GM23338 (cell line): ENCODE measurements at regions not wholly inside any gene's neighbourhood (a gene's known extent, or its start where the extent isn't known, plus 50 kb on each side); places are given as distances from the start of the nearest gene placed in this dataset.

Source experiments
- ATAC-seq: fragments of 200-7000 bp; cut with Tn5 transposase; 3 replicates; pipeline ENCODE4 v1.9.1; 2020
- DNase-seq: peaks from one replicate; pipeline ENCODE4 v3.0.0-alpha.2; 2015; ENCODE audit warnings: low spot score
- H2AFZ ChIP-seq: fragments of 200-600 bp; sonication (generic); 2 replicates; pipeline ENCODE4 v1.8.0; 2016; ENCODE audit warnings: antibody characterized with exemption, mild to moderate bottlenecking, moderate library complexity
- H3F3A ChIP-seq: fragments of 200-600 bp; sonication (generic); replicated peaks from 2 replicates; pipeline ENCODE4 v1.8.0; 2017; ENCODE audit warnings: antibody characterized with exemption, mixed run types, low read depth
- H3K27ac ChIP-seq: fragments of 200-600 bp; sonication (generic); 2 replicates; pipeline ENCODE4 v1.6.1; 2016; ENCODE audit warnings: low read depth
- H3K27me3 ChIP-seq: fragments of 200-600 bp; sonication (generic); 2 replicates; pipeline ENCODE4 v1.8.0; 2016; ENCODE audit warnings: mild to moderate bottlenecking, mixed run types, moderate library complexity; ENCODE audit not compliant: insufficient read depth
- H3K36me3 ChIP-seq: fragments of 200-600 bp; sonication (generic); 2 replicates; pipeline ENCODE4 v1.8.0; 2016; ENCODE audit warnings: mild to moderate bottlenecking; ENCODE audit not compliant: insufficient read depth
- H3K4me1 ChIP-seq: fragments of 200-600 bp; sonication (generic); 2 replicates; pipeline ENCODE4 v1.8.0; 2016; ENCODE audit warnings: mild to moderate bottlenecking, moderate library complexity; ENCODE audit not compliant: insufficient read depth
- H3K4me2 ChIP-seq: fragments of 200-600 bp; sonication (generic); 2 replicates; pipeline ENCODE4 v1.7.1; 2017; ENCODE audit warnings: mixed run types
- H3K4me3 ChIP-seq: fragments of 200-600 bp; sonication (generic); 2 replicates; pipeline ENCODE4 v1.6.1; 2016; ENCODE audit warnings: mixed run types
- H3K79me2 ChIP-seq: fragments of 200-600 bp; sonication (generic); replicated peaks from 2 replicates; pipeline ENCODE4 v1.8.0; 2017; ENCODE audit warnings: mild to moderate bottlenecking; ENCODE audit not compliant: insufficient read depth
- H3K9me2 ChIP-seq: fragments of 200-600 bp; sonication (generic); 2 replicates; pipeline ENCODE4 v1.8.0; 2017; ENCODE audit not compliant: insufficient read depth
- H4K20me1 ChIP-seq: fragments of 200-600 bp; sonication (generic); replicated peaks from 2 replicates; pipeline ENCODE4 v1.8.0; 2017; ENCODE audit warnings: mild to moderate bottlenecking; ENCODE audit not compliant: insufficient read depth
- H3K27ac Mint-ChIP-seq: 2 replicates; pipeline ENCODE4 v1.8.0; 2020; ENCODE audit warnings: inconsistent platforms, mild to moderate bottlenecking, moderate library complexity, mixed read lengths
- H3K27me3 Mint-ChIP-seq: 3 replicates; pipeline ENCODE4 v1.8.0; 2022; ENCODE audit warnings: low read depth, mild to moderate bottlenecking, moderate library complexity, mixed read lengths, inconsistent platforms; ENCODE audit not compliant: insufficient read depth, poor library complexity
- H3K36me3 Mint-ChIP-seq: 3 replicates; pipeline ENCODE4 v1.8.0; 2021; ENCODE audit warnings: low read depth, mild to moderate bottlenecking, inconsistent platforms, moderate library complexity, mixed read lengths
- H3K4me1 Mint-ChIP-seq: 3 replicates; pipeline ENCODE4 v1.8.0; 2020; ENCODE audit warnings: mild to moderate bottlenecking, inconsistent platforms, mixed read lengths
- H3K4me3 Mint-ChIP-seq: 3 replicates; pipeline ENCODE4 v1.8.0; 2021; ENCODE audit warnings: moderate library complexity, mild to moderate bottlenecking, inconsistent platforms, mixed read lengths
- H3K9me3 Mint-ChIP-seq: 3 replicates; pipeline ENCODE4 v1.8.0; 2020; ENCODE audit warnings: moderate library complexity, mild to moderate bottlenecking, inconsistent platforms, mixed read lengths
- EZH2 ChIP-seq: fragments of 200-600 bp; sonication (generic); IDR thresholded peaks from one replicate; pipeline ENCODE4 v1.8.0; 2017; ENCODE audit warnings: antibody characterized with exemption, mild to moderate bottlenecking, low read depth; ENCODE audit not compliant: unreplicated experiment
- EZH2phosphoT487 ChIP-seq: fragments of 200-600 bp; sonication (generic); IDR thresholded peaks from one replicate; pipeline ENCODE4 v1.8.1; 2018; ENCODE audit warnings: antibody characterized with exemption; ENCODE audit not compliant: unreplicated experiment
- JUNB ChIP-seq: IDR thresholded peaks from one replicate; pipeline ENCODE4 v1.6.1; 2016; ENCODE audit warnings: antibody characterized with exemption; ENCODE audit not compliant: unreplicated experiment
- NANOG ChIP-seq: IDR thresholded peaks from 2 replicates; pipeline ENCODE4 v1.6.1; 2016; ENCODE audit warnings: antibody characterized with exemption, borderline replicate concordance
- POLR2AphosphoS5 ChIP-seq: IDR thresholded peaks from 2 replicates; pipeline ENCODE4 v1.6.1; 2016; ENCODE audit warnings: antibody characterized with exemption, low read depth
- STAT1 ChIP-seq: IDR thresholded peaks from one replicate; pipeline ENCODE4 v1.6.1; 2016; ENCODE audit warnings: antibody characterized with exemption; ENCODE audit not compliant: unreplicated experiment
- ZNF114 ChIP-seq: fragments of 250-450 bp; sonication (Bioruptor Pico); IDR thresholded peaks from 2 replicates; pipeline ENCODE4 v1.5.0; 2020; ENCODE audit warnings: mild to moderate bottlenecking, moderate library complexity
- ZNF331 ChIP-seq: fragments of 250-450 bp; sonication (Bioruptor Pico); IDR thresholded peaks from 2 replicates; pipeline ENCODE4 v1.5.0; 2020; ENCODE audit warnings: low read depth, mild to moderate bottlenecking, moderate library complexity
- TF ChIP-seq, protein P1 (sequence below): IDR thresholded peaks from one replicate; pipeline ENCODE4 v1.6.1; 2018; ENCODE audit warnings: antibody characterized with exemption; ENCODE audit not compliant: unreplicated experiment
- TF ChIP-seq, protein P2 (sequence below), 2 experiments: fragments of 200-600 bp in 1 of 2; sonication (generic) in 1 of 2; conservative IDR thresholded peaks; 2 replicates each; pipeline versions ENCODE4 v1.5.1 to v1.6.1; 2016 to 2017; ENCODE audit warnings: antibody characterized with exemption in 2 of 2, low read depth in 2 of 2, mild to moderate bottlenecking in 2 of 2, moderate library complexity in 1 of 2
- TF ChIP-seq, protein P3 (sequence below): IDR thresholded peaks from 2 replicates; pipeline ENCODE4 v1.6.1; 2016; ENCODE audit warnings: antibody characterized with exemption

DNA sequence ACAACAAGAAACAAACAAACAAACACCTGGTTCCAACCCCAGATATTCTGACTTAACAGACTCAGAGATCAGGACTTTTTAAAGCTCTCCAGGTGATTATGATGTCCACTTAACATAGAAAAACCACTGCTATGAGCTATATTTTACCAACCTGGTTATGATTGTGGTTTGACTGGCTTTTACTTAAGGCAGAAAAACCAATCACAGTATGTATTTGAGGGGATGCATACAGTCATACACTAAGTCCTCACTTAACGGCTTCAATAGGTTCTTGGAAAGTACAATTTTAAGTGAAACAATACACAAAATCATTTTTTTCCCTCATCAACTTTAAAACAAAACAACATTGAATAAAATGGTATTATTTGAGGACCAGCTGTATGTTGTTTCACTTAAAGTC, 393.6 kb downstream of the ZEB2 start (continued):
- TF ChIP-seq, protein P1, sequence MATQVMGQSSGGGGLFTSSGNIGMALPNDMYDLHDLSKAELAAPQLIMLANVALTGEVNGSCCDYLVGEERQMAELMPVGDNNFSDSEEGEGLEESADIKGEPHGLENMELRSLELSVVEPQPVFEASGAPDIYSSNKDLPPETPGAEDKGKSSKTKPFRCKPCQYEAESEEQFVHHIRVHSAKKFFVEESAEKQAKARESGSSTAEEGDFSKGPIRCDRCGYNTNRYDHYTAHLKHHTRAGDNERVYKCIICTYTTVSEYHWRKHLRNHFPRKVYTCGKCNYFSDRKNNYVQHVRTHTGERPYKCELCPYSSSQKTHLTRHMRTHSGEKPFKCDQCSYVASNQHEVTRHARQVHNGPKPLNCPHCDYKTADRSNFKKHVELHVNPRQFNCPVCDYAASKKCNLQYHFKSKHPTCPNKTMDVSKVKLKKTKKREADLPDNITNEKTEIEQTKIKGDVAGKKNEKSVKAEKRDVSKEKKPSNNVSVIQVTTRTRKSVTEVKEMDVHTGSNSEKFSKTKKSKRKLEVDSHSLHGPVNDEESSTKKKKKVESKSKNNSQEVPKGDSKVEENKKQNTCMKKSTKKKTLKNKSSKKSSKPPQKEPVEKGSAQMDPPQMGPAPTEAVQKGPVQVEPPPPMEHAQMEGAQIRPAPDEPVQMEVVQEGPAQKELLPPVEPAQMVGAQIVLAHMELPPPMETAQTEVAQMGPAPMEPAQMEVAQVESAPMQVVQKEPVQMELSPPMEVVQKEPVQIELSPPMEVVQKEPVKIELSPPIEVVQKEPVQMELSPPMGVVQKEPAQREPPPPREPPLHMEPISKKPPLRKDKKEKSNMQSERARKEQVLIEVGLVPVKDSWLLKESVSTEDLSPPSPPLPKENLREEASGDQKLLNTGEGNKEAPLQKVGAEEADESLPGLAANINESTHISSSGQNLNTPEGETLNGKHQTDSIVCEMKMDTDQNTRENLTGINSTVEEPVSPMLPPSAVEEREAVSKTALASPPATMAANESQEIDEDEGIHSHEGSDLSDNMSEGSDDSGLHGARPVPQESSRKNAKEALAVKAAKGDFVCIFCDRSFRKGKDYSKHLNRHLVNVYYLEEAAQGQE: no peak
- no peak for TF ChIP-seq POLR2AphosphoS5
- TF ChIP-seq ZNF331 (CRISPR knock-in tag): no peak
- TF ChIP-seq STAT1: no peak
- TF ChIP-seq JUNB: no peak
- TF ChIP-seq EZH2phosphoT487: no peak

DNA sequence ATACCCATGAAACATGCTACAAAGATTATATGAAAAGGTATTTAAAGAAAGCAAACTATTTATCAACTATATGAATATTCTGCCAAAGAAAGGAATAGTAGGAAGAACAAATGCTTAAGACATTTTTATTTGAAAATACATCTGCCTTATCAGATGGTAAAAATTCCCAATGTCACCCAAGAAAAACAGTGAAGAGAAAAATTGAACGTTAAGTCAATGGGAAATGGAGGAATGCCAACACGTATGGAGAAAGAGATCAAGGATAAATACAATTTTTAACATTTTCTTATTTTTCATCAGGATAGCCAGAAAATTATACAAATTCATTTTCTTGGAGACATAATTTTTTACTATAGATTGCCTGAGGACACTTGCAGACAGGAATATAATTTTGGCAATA, 394.2 kb downstream of the ZEB2 start:
- Histone ChIP-seq H3K27ac (no peak overlapping the region), H3K4me3 (no peak overlapping the region), H3K36me3 (no peaks in the 10 kb centered on the region), H3K79me2 (no peaks in the 10 kb centered on the region), H2AFZ (no peak overlapping the region), H3K27me3 (no peaks in the 10 kb centered on the region), H4K20me1 (no peaks in the 10 kb centered on the region), H3K9me2 (no peaks in the 10 kb centered on the region), H3K4me1 (no peaks in the 10 kb centered on the region), H3K4me2 (no peak overlapping the region), H3F3A (no peaks in the 10 kb centered on the region)
- peaks cover under 1% of the 10 kb centered on the region for H3K27me3 Mint-ChIP-seq
- no peak overlapping the region for H3K4me3 Mint-ChIP-seq
- no peaks in the 10 kb centered on the region for H3K36me3 Mint-ChIP-seq
- ATAC-seq (no peak), DNase-seq (no peak)
- no peak overlapping the region for H3K27ac Mint-ChIP-seq
- no peaks in the 10 kb centered on the region for H3K9me3 Mint-ChIP-seq
- no peaks in the 10 kb centered on the region for H3K4me1 Mint-ChIP-seq
- TF ChIP-seq NANOG: no peak
- TF ChIP-seq STAT1: no peak
- no peak for TF ChIP-seq ZNF331 (CRISPR knock-in tag)
- TF ChIP-seq JUNB: no peak
- TF ChIP-seq, protein P1: no peak
- TF ChIP-seq, protein P2, sequence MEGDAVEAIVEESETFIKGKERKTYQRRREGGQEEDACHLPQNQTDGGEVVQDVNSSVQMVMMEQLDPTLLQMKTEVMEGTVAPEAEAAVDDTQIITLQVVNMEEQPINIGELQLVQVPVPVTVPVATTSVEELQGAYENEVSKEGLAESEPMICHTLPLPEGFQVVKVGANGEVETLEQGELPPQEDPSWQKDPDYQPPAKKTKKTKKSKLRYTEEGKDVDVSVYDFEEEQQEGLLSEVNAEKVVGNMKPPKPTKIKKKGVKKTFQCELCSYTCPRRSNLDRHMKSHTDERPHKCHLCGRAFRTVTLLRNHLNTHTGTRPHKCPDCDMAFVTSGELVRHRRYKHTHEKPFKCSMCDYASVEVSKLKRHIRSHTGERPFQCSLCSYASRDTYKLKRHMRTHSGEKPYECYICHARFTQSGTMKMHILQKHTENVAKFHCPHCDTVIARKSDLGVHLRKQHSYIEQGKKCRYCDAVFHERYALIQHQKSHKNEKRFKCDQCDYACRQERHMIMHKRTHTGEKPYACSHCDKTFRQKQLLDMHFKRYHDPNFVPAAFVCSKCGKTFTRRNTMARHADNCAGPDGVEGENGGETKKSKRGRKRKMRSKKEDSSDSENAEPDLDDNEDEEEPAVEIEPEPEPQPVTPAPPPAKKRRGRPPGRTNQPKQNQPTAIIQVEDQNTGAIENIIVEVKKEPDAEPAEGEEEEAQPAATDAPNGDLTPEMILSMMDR (conservative IDR thresholded peaks at IDR 0.05; ENCODE audit: low read depth in 2 of 2): no peak
- TF ChIP-seq EZH2: no peak
- no peak for TF ChIP-seq EZH2phosphoT487
- TF ChIP-seq, protein P3, sequence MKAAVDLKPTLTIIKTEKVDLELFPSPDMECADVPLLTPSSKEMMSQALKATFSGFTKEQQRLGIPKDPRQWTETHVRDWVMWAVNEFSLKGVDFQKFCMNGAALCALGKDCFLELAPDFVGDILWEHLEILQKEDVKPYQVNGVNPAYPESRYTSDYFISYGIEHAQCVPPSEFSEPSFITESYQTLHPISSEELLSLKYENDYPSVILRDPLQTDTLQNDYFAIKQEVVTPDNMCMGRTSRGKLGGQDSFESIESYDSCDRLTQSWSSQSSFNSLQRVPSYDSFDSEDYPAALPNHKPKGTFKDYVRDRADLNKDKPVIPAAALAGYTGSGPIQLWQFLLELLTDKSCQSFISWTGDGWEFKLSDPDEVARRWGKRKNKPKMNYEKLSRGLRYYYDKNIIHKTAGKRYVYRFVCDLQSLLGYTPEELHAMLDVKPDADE: no peak
- no peak for TF ChIP-seq ZNF114 (CRISPR knock-in tag)
